IMR-90 (cell line): ENCODE measurements at regions not wholly inside any gene's neighbourhood (a gene's known extent, or its start where the extent isn't known, plus 50 kb on each side); places are given as distances from the start of the nearest gene placed in this dataset.

ENCODE experiments used
- ATAC-seq: fragments of 200-7000 bp; cut with Tn5 transposase; 2 replicates; pipeline ENCODE4 v1.9.1; 2020; ENCODE audit warnings: low read depth, mild to moderate bottlenecking, moderate library complexity
- BruUV-seq: library from RNA; stranded (reverse); fragments of 400-500 nt; replicated peaks from 2 replicates; lab custom pipeline; 2021; lab: Mats Ljungman, UMichigan
- CTCF ChIA-PET: fragments of 300-600 bp; formaldehyde crosslinking; extraction: SDS; loops from one replicate; lab custom pipeline; 2021; ENCODE audit warnings: antibody characterized with exemption; lab: Yijun Ruan, JAX
- POLR2A ChIA-PET: fragments of 300-600 bp; sonication (Branson Sonifier 250); formaldehyde crosslinking; loops from one replicate; lab custom pipeline; 2022; ENCODE audit warnings: antibody characterized with exemption; ENCODE audit not compliant: unreplicated experiment; lab: Charles Lee
- DNase-seq: peaks from one replicate; pipeline ENCODE4 v3.0.0; 2013
- H2AFZ ChIP-seq: replicated peaks from 2 replicates; pipeline ENCODE3; 2013; ENCODE audit warnings: low read length, mild to moderate bottlenecking; ENCODE audit not compliant: poor library complexity
- H2AK5ac ChIP-seq: 2 replicates; pipeline ENCODE4 v1.6.1; 2013; ENCODE audit warnings: low read depth, low read length, inconsistent platforms
- H2AK9ac ChIP-seq: replicated peaks from 2 replicates; pipeline ENCODE3; 2013; ENCODE audit warnings: mild to moderate bottlenecking, low read depth, low read length, moderate library complexity; ENCODE audit not compliant: poor library complexity
- H2BK120ac ChIP-seq: 2 replicates; pipeline ENCODE4 v1.6.1; 2013; ENCODE audit warnings: low read depth, low read length, inconsistent platforms
- H2BK15ac ChIP-seq: 3 replicates; pipeline ENCODE4 v1.6.1; 2013; ENCODE audit warnings: low read depth, low read length, inconsistent platforms
- H2BK20ac ChIP-seq: 2 replicates; pipeline ENCODE4 v1.6.1; 2013; ENCODE audit warnings: low read depth, mild to moderate bottlenecking, inconsistent platforms, low read length, moderate library complexity
- H2BK5ac ChIP-seq: 2 replicates; pipeline ENCODE4 v1.6.1; 2013; ENCODE audit warnings: mild to moderate bottlenecking, low read depth, low read length, inconsistent platforms; ENCODE audit not compliant: poor library complexity, severe bottlenecking
- H3K14ac ChIP-seq: replicated peaks from 2 replicates; pipeline ENCODE4 v1.6.1; 2013; ENCODE audit warnings: low read depth, low read length, inconsistent platforms
- H3K18ac ChIP-seq: 2 replicates; pipeline ENCODE4 v1.6.1; 2013; ENCODE audit warnings: low read depth, low read length, control low read depth
- H3K23ac ChIP-seq: 2 replicates; pipeline ENCODE4 v1.6.1; 2013; ENCODE audit warnings: low read depth, low read length, inconsistent platforms
- H3K27ac ChIP-seq: 2 replicates; pipeline ENCODE4 v1.5.1; 2013; ENCODE audit warnings: mild to moderate bottlenecking, control low read depth, low read length; ENCODE audit not compliant: insufficient read depth
- H3K27me3 ChIP-seq: 2 replicates; pipeline ENCODE4 v1.6.1; 2013; ENCODE audit warnings: low read length; ENCODE audit not compliant: control insufficient read depth, insufficient read depth
- H3K36me3 ChIP-seq: 2 replicates; pipeline ENCODE4 v1.6.1; 2013; ENCODE audit warnings: low read length, mixed read lengths; ENCODE audit not compliant: control insufficient read depth, insufficient read depth
- H3K4ac ChIP-seq: 2 replicates; pipeline ENCODE4 v1.6.1; 2013; ENCODE audit warnings: low read depth, low read length, inconsistent platforms
- H3K4me1 ChIP-seq: 2 replicates; pipeline ENCODE4 v1.6.1; 2013; ENCODE audit warnings: low read length, mixed read lengths; ENCODE audit not compliant: control insufficient read depth, insufficient read depth
- H3K4me2 ChIP-seq: 2 replicates; pipeline ENCODE4 v1.6.1; 2013; ENCODE audit warnings: low read depth, mild to moderate bottlenecking, control low read depth, low read length, moderate library complexity
- H3K4me3 ChIP-seq: 2 replicates; pipeline ENCODE4 v1.5.1; 2013; ENCODE audit warnings: low read depth, mild to moderate bottlenecking, control low read depth, low read length, moderate library complexity; ENCODE audit not compliant: insufficient read depth
- H3K56ac ChIP-seq: 2 replicates; pipeline ENCODE4 v1.6.1; 2013; ENCODE audit warnings: low read length, inconsistent platforms; ENCODE audit not compliant: insufficient read depth; ENCODE audit errors: extremely low read depth
- H3K79me1 ChIP-seq, 2 experiments: 2 replicates each; pipeline ENCODE4 v1.6.1; 2013; ENCODE audit warnings: low read length in 2 of 2, inconsistent platforms in 1 of 2, low read depth in 1 of 2
- H3K9ac ChIP-seq: 2 replicates; pipeline ENCODE4 v1.6.1; 2013; ENCODE audit warnings: low read depth, low read length, control low read depth
- H3K9me1 ChIP-seq: 2 replicates; pipeline ENCODE4 v1.6.1; 2013; ENCODE audit warnings: low read length, inconsistent platforms; ENCODE audit not compliant: insufficient read depth
- H3K9me3 ChIP-seq: 2 replicates; pipeline ENCODE4 v1.6.1; 2013; ENCODE audit warnings: low read length; ENCODE audit not compliant: control insufficient read depth, insufficient read depth
- H4K20me1 ChIP-seq: 2 replicates; pipeline ENCODE4 v1.6.1; 2013; ENCODE audit warnings: low read length, inconsistent platforms; ENCODE audit not compliant: insufficient read depth
- H4K5ac ChIP-seq: 2 replicates; pipeline ENCODE4 v1.6.1; 2013; ENCODE audit warnings: mild to moderate bottlenecking, low read depth, low read length, control low read depth
- H4K8ac ChIP-seq, 2 experiments: 2 replicates each; pipeline ENCODE4 v1.6.1; 2013; ENCODE audit warnings: low read depth in 2 of 2, low read length in 2 of 2, control low read depth in 1 of 2, inconsistent platforms in 1 of 2
- H4K91ac ChIP-seq: 2 replicates; pipeline ENCODE4 v1.6.1; 2013; ENCODE audit warnings: low read depth, low read length, inconsistent platforms; ENCODE audit not compliant: insufficient read depth
- BHLHE40 ChIP-seq: fragments of 150-350 bp; IDR thresholded peaks from 2 replicates; pipeline ENCODE4 v1.6.1; 2016; ENCODE audit warnings: mild to moderate bottlenecking, low read depth, low read length
- CTCF ChIP-seq: conservative IDR thresholded peaks from 2 replicates; pipeline ENCODE4 v1.5.1; 2012; ENCODE audit warnings: mild to moderate bottlenecking, low read depth, low read length, improper control_type of control experiment
- FOS ChIP-seq: fragments of 150-350 bp; IDR thresholded peaks from 2 replicates; pipeline ENCODE4 v1.6.1; 2016; ENCODE audit warnings: low read depth, low read length
- MAFK ChIP-seq: IDR thresholded peaks from 2 replicates; pipeline ENCODE4 v1.6.1; 2012; ENCODE audit warnings: low read depth, low read length, improper control_type of control experiment
- NFE2L2 ChIP-seq: fragments of 150-350 bp; IDR thresholded peaks from 2 replicates; pipeline ENCODE4 v1.6.1; 2016; ENCODE audit warnings: low read depth, mild to moderate bottlenecking, low read length
- POLR2A ChIP-seq: IDR thresholded peaks from 2 replicates; pipeline ENCODE4 v1.6.1; 2012; ENCODE audit warnings: mild to moderate bottlenecking, low read depth, low read length
- RFX5 ChIP-seq: IDR thresholded peaks from 2 replicates; pipeline ENCODE4 v1.8.0; 2012; ENCODE audit warnings: low read depth, mild to moderate bottlenecking, low read length, moderate library complexity
- dilution Hi-C: fragments of 300-500 bp; cut with HindIII; formaldehyde crosslinking; loops from one replicate; pipeline ENCODE4 v1.14.3; 2018; ENCODE audit warnings: low sequenced_read_pairs; ENCODE audit not compliant: unreplicated experiment
- in situ Hi-C: fragments of 300-500 bp; cut with MboI; formaldehyde crosslinking; loops from 3 replicates; pipeline ENCODE4 v1.14.3; 2019; ENCODE audit warnings: low sequenced_read_pairs, inconsistent platforms, mixed read lengths
- intact Hi-C: fragments of 100-400 bp; cut with micrococcal nuclease; formaldehyde crosslinking; loops from 2 replicates; pipeline ENCODE4 v1.10.0; 2022

GRCh38 chr1:34657266-34657665 lies 97.6 kb upstream of the GJB5 start:
- Histone ChIP-seq H3K4me3 (no peak overlapping the region), H3K36me3 (no peaks in the 10 kb centered on the region), H3K79me1 (no peaks in the 10 kb centered on the region), H3K27ac (no peak overlapping the region), H3K9me1 (no peaks in the 10 kb centered on the region), H2BK120ac (no peak overlapping the region), H4K8ac (no peak overlapping the region), H2BK15ac (no peak overlapping the region), H3K23ac (no peak overlapping the region), H2BK5ac (no peak overlapping the region), H3K4me2 (no peak overlapping the region), H3K9ac (no peak overlapping the region), H2AK5ac (no peak overlapping the region), H4K91ac (no peak overlapping the region), H3K9me3 (peaks cover 6% of the 10 kb centered on the region; the same call in 1 of the 2 replicates), H2BK20ac (no peak overlapping the region), H2AK9ac (no peak overlapping the region), H3K14ac (no peak overlapping the region), H4K20me1 (no peaks in the 10 kb centered on the region), H3K27me3 (no peaks in the 10 kb centered on the region), H3K4me1 (no peaks in the 10 kb centered on the region), H3K18ac (no peak overlapping the region), H3K4ac (no peak overlapping the region), H3K56ac (no peak overlapping the region), H2AFZ (no peak overlapping the region), H4K5ac (no peak overlapping the region)
- ATAC-seq (no peak), DNase-seq (no peak)
- intact Hi-C loops (no loop called here), in situ Hi-C loops (no loop called here), dilution Hi-C loops (no loop called here)
- CTCF ChIA-PET, result no interaction called here
- TF ChIP-seq BHLHE40, result no peak
- no peak for TF ChIP-seq RFX5
- TF ChIP-seq NFE2L2, result no peak
- no peak for TF ChIP-seq FOS
- TF ChIP-seq CTCF, result no peak
- TF ChIP-seq MAFK, result no peak
- TF ChIP-seq POLR2A, result no peak
- POLR2A ChIA-PET, result no interaction called here
- BruUV-seq, result no TSS peak
